MM.1S (cell line): ENCODE measurements at regions not wholly inside any gene's neighbourhood (a gene's known extent, or its start where the extent isn't known, plus 50 kb on each side); places are given as distances from the start of the nearest gene placed in this dataset.

Experiments used
- EZH2 ChIP-seq: fragments of 300-600 bp; sonication (generic); optimal IDR thresholded peaks from 2 replicates; pipeline ENCODE3; 2017; ENCODE audit warnings: low read depth, mild to moderate bottlenecking, antibody characterized with exemption, low read length, mixed read lengths
- TF ChIP-seq, protein P1 (sequence below): fragments of 300-600 bp; sonication (generic); IDR thresholded peaks from 2 replicates; pipeline ENCODE4 v1.5.1; 2016; ENCODE audit warnings: antibody characterized with exemption, low read length, mixed read lengths

DNA sequence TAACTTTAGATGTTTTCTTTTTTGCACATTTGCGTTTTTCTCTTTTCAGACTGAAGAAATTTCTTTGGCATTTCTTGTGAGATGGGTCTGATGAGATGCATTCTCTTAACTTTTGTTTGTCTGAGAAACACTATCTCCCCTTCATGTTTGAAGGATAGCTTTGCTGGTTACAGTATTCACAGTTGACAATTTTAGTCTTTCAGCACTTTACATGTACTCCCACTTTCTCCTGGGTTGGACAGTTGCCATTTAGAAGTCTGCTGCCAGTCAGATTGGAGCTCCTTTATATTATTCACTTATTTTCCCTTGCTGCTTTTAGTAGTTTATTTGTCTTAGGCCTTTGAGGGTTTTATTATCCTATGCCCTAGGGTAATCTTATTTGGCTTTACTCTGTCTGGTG lies 67.3 kb upstream of the VOPP1 start:
- TF ChIP-seq, protein P1, sequence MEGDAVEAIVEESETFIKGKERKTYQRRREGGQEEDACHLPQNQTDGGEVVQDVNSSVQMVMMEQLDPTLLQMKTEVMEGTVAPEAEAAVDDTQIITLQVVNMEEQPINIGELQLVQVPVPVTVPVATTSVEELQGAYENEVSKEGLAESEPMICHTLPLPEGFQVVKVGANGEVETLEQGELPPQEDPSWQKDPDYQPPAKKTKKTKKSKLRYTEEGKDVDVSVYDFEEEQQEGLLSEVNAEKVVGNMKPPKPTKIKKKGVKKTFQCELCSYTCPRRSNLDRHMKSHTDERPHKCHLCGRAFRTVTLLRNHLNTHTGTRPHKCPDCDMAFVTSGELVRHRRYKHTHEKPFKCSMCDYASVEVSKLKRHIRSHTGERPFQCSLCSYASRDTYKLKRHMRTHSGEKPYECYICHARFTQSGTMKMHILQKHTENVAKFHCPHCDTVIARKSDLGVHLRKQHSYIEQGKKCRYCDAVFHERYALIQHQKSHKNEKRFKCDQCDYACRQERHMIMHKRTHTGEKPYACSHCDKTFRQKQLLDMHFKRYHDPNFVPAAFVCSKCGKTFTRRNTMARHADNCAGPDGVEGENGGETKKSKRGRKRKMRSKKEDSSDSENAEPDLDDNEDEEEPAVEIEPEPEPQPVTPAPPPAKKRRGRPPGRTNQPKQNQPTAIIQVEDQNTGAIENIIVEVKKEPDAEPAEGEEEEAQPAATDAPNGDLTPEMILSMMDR = no peak
- no peak for TF ChIP-seq EZH2
